ENCODE measurements at regions not wholly inside any gene's neighbourhood (a gene's known extent, or its start where the extent isn't known, plus 50 kb on each side); places are given as distances from the start of the nearest gene placed in this dataset.

DNA sequence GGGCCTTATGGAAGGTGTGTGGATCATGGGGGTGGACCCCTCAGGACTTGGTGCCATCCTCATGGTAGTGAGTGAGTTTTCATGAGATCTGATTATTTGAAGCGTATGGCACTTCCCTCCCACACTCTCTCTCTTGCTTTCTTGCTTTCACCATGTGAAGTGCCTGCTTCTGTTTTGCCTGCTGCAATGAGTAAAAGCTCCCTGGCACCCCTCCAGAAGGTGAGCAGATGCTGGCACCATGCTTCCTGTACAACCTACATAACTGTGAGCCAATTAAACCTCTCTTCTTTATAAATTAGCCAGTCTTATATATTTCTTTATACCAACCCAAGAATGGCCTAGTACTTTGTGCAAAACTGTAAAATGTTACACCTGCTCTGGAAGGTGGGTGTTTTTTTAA is 396.8 kb upstream of the HS3ST5 start:
- intact Hi-C loops (cut with micrococcal nuclease; ENCODE audit: unreplicated experiment) = no loop called here
- Histone ChIP-seq H3K4me1 (ENCODE audit: insufficient read depth, low read length, poor library complexity, severe bottlenecking) (no peaks in the 10 kb centered on the region), H3K9me3 (ENCODE audit: low read depth, low read length, poor library complexity, severe bottlenecking) (no peaks in the 10 kb centered on the region), H3K27me3 (replicated peaks; ENCODE audit: insufficient read depth, low read depth, low read length, poor library complexity) (no peaks in the 10 kb centered on the region), H3K27ac (ENCODE audit: low read depth, low read length, poor library complexity, severe bottlenecking) (no peak overlapping the region), H3K4me3 (ENCODE audit: low read depth, low read length, poor library complexity, severe bottlenecking) (no peak overlapping the region), H3K36me3 (ENCODE audit: insufficient read depth, low read length, poor library complexity, severe bottlenecking) (no peaks in the 10 kb centered on the region)
- BruUV-seq (replicated peaks) = no TSS peak
- no peak for DNase-seq (ENCODE audit: low spot score)
- CTCF ChIA-PET = no interaction called here
- TF ChIP-seq, protein P1, sequence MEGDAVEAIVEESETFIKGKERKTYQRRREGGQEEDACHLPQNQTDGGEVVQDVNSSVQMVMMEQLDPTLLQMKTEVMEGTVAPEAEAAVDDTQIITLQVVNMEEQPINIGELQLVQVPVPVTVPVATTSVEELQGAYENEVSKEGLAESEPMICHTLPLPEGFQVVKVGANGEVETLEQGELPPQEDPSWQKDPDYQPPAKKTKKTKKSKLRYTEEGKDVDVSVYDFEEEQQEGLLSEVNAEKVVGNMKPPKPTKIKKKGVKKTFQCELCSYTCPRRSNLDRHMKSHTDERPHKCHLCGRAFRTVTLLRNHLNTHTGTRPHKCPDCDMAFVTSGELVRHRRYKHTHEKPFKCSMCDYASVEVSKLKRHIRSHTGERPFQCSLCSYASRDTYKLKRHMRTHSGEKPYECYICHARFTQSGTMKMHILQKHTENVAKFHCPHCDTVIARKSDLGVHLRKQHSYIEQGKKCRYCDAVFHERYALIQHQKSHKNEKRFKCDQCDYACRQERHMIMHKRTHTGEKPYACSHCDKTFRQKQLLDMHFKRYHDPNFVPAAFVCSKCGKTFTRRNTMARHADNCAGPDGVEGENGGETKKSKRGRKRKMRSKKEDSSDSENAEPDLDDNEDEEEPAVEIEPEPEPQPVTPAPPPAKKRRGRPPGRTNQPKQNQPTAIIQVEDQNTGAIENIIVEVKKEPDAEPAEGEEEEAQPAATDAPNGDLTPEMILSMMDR (conservative IDR thresholded peaks at IDR 0.05; ENCODE audit: low read depth, low read length) = no peak
- TF ChIP-seq EZH2 (IDR thresholded peaks at IDR 0.05; ENCODE audit: borderline replicate concordance, low read depth, low read length, poor library complexity, severe bottlenecking) = no peak
- POLR2A ChIA-PET (ENCODE audit: low non-redundant PET) = no interaction called here

DNA sequence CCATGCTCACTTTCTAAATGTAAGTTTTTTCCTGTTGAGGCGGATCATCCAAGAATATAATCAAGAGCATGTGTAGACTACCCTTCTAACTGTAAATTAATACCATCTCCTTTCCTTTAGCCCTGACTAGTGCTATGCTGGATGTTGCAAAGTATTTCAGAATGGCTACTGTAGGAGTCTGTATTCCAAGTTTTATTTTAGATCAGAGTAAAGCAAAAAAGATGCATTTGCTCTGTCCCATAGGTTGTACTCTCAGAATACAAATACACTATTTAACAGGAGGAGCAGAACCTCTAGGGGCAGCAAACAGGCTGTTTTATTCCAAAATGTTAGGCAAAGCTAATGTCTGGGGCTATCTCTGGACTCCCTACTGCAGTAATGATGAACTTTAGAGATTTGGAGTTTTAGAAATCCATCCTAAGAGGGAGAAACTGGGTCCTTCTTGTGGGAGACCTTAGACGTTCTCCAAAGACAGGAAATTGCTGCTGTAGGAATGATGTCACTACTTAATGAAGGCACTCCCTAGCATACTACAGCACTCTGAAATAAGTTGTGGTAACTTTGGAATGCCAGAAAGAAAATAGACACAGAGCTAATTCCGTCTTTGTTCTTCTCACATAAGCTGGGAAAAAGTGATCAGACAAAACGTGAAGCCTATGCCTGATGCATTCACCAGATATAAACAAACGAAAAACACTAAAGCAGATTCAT is 392.4 kb upstream of the HS3ST5 start:
- POLR2A ChIA-PET (ENCODE audit: low non-redundant PET) = no interaction called here
- Histone ChIP-seq H3K27ac (ENCODE audit: low read depth, low read length, poor library complexity, severe bottlenecking) (no peak overlapping the region), H3K4me3 (ENCODE audit: low read depth, low read length, poor library complexity, severe bottlenecking) (no peak overlapping the region), H3K4me1 (ENCODE audit: insufficient read depth, low read length, poor library complexity, severe bottlenecking) (no peaks in the 10 kb centered on the region), H3K9me3 (ENCODE audit: low read depth, low read length, poor library complexity, severe bottlenecking) (no peaks in the 10 kb centered on the region), H3K36me3 (ENCODE audit: insufficient read depth, low read length, poor library complexity, severe bottlenecking) (no peaks in the 10 kb centered on the region), H3K27me3 (replicated peaks; ENCODE audit: insufficient read depth, low read depth, low read length, poor library complexity) (no peaks in the 10 kb centered on the region)
- DNase-seq (ENCODE audit: low spot score) = no peak
- TF ChIP-seq EZH2 (IDR thresholded peaks at IDR 0.05; ENCODE audit: borderline replicate concordance, low read depth, low read length, poor library complexity, severe bottlenecking) = no peak
- TF ChIP-seq, protein P1 (conservative IDR thresholded peaks at IDR 0.05; ENCODE audit: low read depth, low read length) = no peak
- intact Hi-C loops (cut with micrococcal nuclease; ENCODE audit: unreplicated experiment) = no loop called here
- BruUV-seq (replicated peaks) = no TSS peak
- CTCF ChIA-PET = no interaction called here

DNA sequence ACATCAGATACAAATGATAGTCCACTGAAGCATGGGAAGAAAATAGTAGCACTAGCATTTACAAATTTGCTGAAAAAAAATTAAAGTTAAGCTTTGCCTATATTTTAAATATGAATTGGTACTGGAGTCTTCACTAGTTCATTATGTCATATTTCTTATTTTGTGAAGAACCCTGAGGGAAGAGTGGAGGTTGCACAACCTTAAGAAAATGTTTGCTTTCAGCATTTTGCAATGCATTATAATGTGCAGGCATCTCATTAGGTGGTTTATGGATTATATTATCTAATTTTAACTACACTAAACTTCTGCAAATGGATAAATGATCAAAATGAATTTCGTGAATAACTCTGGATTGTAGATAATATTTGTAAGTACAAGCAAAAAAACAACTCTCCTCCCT is 390.8 kb upstream of the HS3ST5 start:
- ChIA-PET POLR2A (ENCODE audit: low non-redundant PET) (no interaction called here), CTCF (no interaction called here)
- DNase-seq (ENCODE audit: low spot score) = no peak

More for the DNA sequence above, 390.8 kb upstream of the HS3ST5 start:
- Histone ChIP-seq H3K4me1 (ENCODE audit: insufficient read depth, low read length, poor library complexity, severe bottlenecking) (no peaks in the 10 kb centered on the region), H3K27ac (ENCODE audit: low read depth, low read length, poor library complexity, severe bottlenecking) (no peak overlapping the region), H3K9me3 (ENCODE audit: low read depth, low read length, poor library complexity, severe bottlenecking) (no peaks in the 10 kb centered on the region), H3K4me3 (ENCODE audit: low read depth, low read length, poor library complexity, severe bottlenecking) (no peak overlapping the region), H3K27me3 (replicated peaks; ENCODE audit: insufficient read depth, low read depth, low read length, poor library complexity) (no peaks in the 10 kb centered on the region), H3K36me3 (ENCODE audit: insufficient read depth, low read length, poor library complexity, severe bottlenecking) (no peaks in the 10 kb centered on the region)
- no TSS peak for BruUV-seq (replicated peaks)
- no peak for TF ChIP-seq EZH2 (IDR thresholded peaks at IDR 0.05; ENCODE audit: borderline replicate concordance, low read depth, low read length, poor library complexity, severe bottlenecking)
- TF ChIP-seq, protein P1 (conservative IDR thresholded peaks at IDR 0.05; ENCODE audit: low read depth, low read length) = no peak
- intact Hi-C loops (cut with micrococcal nuclease; ENCODE audit: unreplicated experiment) = no loop called here

Data from A673 (cell line).